Heart left ventricle (tissue), 13 donors: ENCODE measurements at regions not wholly inside any gene's neighbourhood (a gene's known extent, or its start where the extent isn't known, plus 50 kb on each side); places are given as distances from the start of the nearest gene placed in this dataset.

Experiments
- CTCF ChIP-seq, 12 donors: fragments of 200-600 bp; sonication (generic) in 4 of 12; IDR thresholded peaks; one replicate each; pipeline versions ENCODE4 v1.5.0 to v1.8.0; 2018 to 2022; ENCODE audit warnings: antibody characterized with exemption in 12 of 12, mild to moderate bottlenecking in 5 of 12
- POLR2A ChIP-seq, 2 donors: fragments of 450-650 bp; IDR thresholded peaks; one replicate each; pipeline ENCODE4 v1.6.1; 2017; ENCODE audit warnings: antibody characterized with exemption in 2 of 2, mild to moderate bottlenecking in 2 of 2, moderate library complexity in 2 of 2
- donor health status: ischemic (EF 13 %, LVEDD 7.1; RV severe dilation, severe dysfunction).
- donor health status: DM: no; HTN: yes; CAD: no.
- donor health status: DM: no; HTN: no; CAD: no.
- donor health status: ischemic (EF 25% LVEDD 6.9; RV normal size, moderate dysfunction).
- donor health status: ischemic (EF 25% LVEDD 5.7; RV mildly dilated, moderate dysfunction).
- donor health status: ischemic (EF 35%, LVEDD 5.7; RV mildly dilated, moderate dysfunction).
- donor health status: nonischemic (EF 11% LVEDD 7.7; RV severe dilation, severe dysfunction).
- donor health status: DM: yes; HTN: yes; CAD: no.
- donor health status: PGD.
- donor health status: ischemic (EF 29% LVEDD 5.4; RV normal size, mild dysfunction).
- donor health status: nonischemic (EF 23%, LVEDD 6.1; RV moderate dilation, normal function).

- TF ChIP-seq CTCF (IDR thresholded peaks at IDR 0.05) (no peak), POLR2A (IDR thresholded peaks at IDR 0.05) (no peak)
Measured at GRCh38 chr6:14656078-14656521, 538.5 kb downstream of the CD83 start.
